Endodermal cell (in vitro differentiated cells): ENCODE measurements at regions not wholly inside any gene's neighbourhood (a gene's known extent, or its start where the extent isn't known, plus 50 kb on each side); places are given as distances from the start of the nearest gene placed in this dataset.

Experiments
- DNase-seq: peaks from one replicate; pipeline ENCODE4 v3.0.0-alpha.2; 2017
- H3K27ac ChIP-seq: 2 replicates; pipeline ENCODE4 v1.5.1; 2013; ENCODE audit warnings: mild to moderate bottlenecking, low read depth, low read length, moderate library complexity
- H3K27me3 ChIP-seq: 2 replicates; pipeline ENCODE4 v1.6.1; 2013; ENCODE audit warnings: mild to moderate bottlenecking, low read length, moderate library complexity; ENCODE audit not compliant: insufficient read depth, control insufficient read depth, poor library complexity, severe bottlenecking
- H3K36me3 ChIP-seq: 2 replicates; pipeline ENCODE4 v1.7.0; 2013; ENCODE audit warnings: mild to moderate bottlenecking, low read length, moderate library complexity; ENCODE audit not compliant: control insufficient read depth, insufficient read depth
- H3K4me1 ChIP-seq: one replicate; pipeline ENCODE4 v1.7.0; 2013; ENCODE audit warnings: low read length; ENCODE audit not compliant: control insufficient read depth, insufficient read depth
- H3K4me3 ChIP-seq: 2 replicates; pipeline ENCODE4 v1.5.1; 2013; ENCODE audit warnings: mild to moderate bottlenecking, low read length, moderate library complexity
- H3K9ac ChIP-seq: 2 replicates; pipeline ENCODE4 v1.6.1; 2013; ENCODE audit warnings: mild to moderate bottlenecking, low read length, moderate library complexity; ENCODE audit not compliant: poor library complexity, severe bottlenecking; ENCODE audit errors: extremely low read depth
- H3K9me3 ChIP-seq: 2 replicates; pipeline ENCODE4 v1.6.1; 2013; ENCODE audit warnings: mild to moderate bottlenecking, low read length, moderate library complexity; ENCODE audit not compliant: control insufficient read depth
- H3K27ac Mint-ChIP-seq: 2 replicates; pipeline ENCODE4 v1.8.0; 2020; ENCODE audit warnings: mixed read lengths
- H3K27me3 Mint-ChIP-seq: 2 replicates; pipeline ENCODE4 v1.8.0; 2021; ENCODE audit warnings: mild to moderate bottlenecking, mixed read lengths; ENCODE audit not compliant: insufficient read depth
- H3K36me3 Mint-ChIP-seq: 2 replicates; pipeline ENCODE4 v1.8.0; 2020; ENCODE audit warnings: low read depth, mixed read lengths
- H3K4me1 Mint-ChIP-seq: 2 replicates; pipeline ENCODE4 v1.8.0; 2020; ENCODE audit warnings: mixed read lengths
- H3K4me3 Mint-ChIP-seq: 2 replicates; pipeline ENCODE4 v1.8.0; 2020; ENCODE audit warnings: mild to moderate bottlenecking, moderate library complexity, mixed read lengths
- H3K9me3 Mint-ChIP-seq: 2 replicates; pipeline ENCODE4 v1.8.0; 2020; ENCODE audit warnings: mild to moderate bottlenecking, mixed read lengths
- WGBS, 2 experiments: methylation state at CpG; one replicate each; pipeline versions ENCODE4 v1.1.5 to v1.1.7; 2013; ENCODE audit warnings: missing lambda C conversion rate in 2 of 2, mixed read lengths in 1 of 2; ENCODE audit not compliant: insufficient coverage in 1 of 2, insufficient read length in 1 of 2; 5-methylcytosine and 5-hydroxymethylcytosine counted together
- TF ChIP-seq, protein P1 (sequence below): fragments of 200-600 bp; sonication (generic); conservative IDR thresholded peaks from 2 replicates; pipeline ENCODE4 v1.5.0; 2021; ENCODE audit warnings: antibody characterized with exemption, mild to moderate bottlenecking

DNA sequence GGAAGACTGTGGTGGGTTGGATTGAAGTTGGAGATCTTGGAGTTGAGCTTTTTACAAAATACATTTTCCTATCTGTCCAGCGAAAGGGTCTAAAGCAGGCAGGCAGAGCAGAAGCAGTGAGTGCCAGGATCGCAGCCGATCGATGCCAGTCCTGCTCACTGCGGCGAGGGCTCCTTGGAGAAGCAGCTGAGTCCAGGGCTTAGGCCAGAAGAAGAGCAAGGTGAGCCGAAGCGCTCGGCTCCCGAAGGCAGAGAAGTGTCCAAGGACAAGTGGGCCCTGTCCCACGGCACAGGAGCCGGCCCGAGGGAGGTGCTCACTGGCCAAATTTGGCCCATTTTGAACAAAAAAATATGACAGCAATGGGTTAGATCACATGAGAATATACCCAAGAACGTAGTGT, 637.8 kb downstream of the BRD1 start:
- Histone ChIP-seq H3K9me3 (no peaks in the 10 kb centered on the region), H3K36me3 (no peaks in the 10 kb centered on the region), H3K4me3 (no peak overlapping the region), H3K27ac (no peak overlapping the region), H3K4me1 (peaks cover 6% of the 10 kb centered on the region), H3K27me3 (no peaks in the 10 kb centered on the region), H3K9ac (no peak overlapping the region)
- Mint-ChIP-seq H3K36me3 (no peaks in the 10 kb centered on the region), H3K27ac (no peak overlapping the region), H3K4me3 (no peak overlapping the region), H3K4me1 (peaks cover 7% of the 10 kb centered on the region), H3K9me3 (peaks cover 12% of the 10 kb centered on the region), H3K27me3 (peaks cover 6% of the 10 kb centered on the region)
- DNase-seq = no peak
- WGBS, 2 experiments = 95 to 96% methylated on average over 10 to 14 of the region's 14 CpGs
- TF ChIP-seq, protein P1, sequence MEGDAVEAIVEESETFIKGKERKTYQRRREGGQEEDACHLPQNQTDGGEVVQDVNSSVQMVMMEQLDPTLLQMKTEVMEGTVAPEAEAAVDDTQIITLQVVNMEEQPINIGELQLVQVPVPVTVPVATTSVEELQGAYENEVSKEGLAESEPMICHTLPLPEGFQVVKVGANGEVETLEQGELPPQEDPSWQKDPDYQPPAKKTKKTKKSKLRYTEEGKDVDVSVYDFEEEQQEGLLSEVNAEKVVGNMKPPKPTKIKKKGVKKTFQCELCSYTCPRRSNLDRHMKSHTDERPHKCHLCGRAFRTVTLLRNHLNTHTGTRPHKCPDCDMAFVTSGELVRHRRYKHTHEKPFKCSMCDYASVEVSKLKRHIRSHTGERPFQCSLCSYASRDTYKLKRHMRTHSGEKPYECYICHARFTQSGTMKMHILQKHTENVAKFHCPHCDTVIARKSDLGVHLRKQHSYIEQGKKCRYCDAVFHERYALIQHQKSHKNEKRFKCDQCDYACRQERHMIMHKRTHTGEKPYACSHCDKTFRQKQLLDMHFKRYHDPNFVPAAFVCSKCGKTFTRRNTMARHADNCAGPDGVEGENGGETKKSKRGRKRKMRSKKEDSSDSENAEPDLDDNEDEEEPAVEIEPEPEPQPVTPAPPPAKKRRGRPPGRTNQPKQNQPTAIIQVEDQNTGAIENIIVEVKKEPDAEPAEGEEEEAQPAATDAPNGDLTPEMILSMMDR = no peak

DNA sequence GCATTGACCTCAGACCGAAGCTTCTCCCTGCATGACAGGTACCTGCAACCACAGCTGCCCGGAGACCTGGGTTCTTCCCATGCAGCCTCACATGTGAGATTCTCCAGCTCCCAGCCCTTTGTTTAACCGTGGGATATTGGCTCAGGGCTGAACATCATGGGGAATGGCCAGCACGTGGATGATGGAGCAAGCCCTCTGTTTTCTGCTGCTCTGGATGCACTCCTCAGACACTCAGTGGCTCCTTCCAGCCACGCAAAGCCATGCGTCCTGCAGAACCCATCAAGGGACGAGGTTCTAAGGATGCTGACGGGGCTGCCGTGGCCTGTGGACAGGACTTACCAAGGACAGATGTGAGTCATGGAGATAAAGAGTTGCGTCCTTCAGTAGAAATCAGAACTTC, 639.1 kb downstream of the BRD1 start:
- Mint-ChIP-seq H3K9me3 (peaks cover 12% of the 10 kb centered on the region), H3K27me3 (peaks cover 6% of the 10 kb centered on the region), H3K4me1 (peaks cover 15% of the 10 kb centered on the region), H3K27ac (no peak overlapping the region), H3K4me3 (no peak overlapping the region), H3K36me3 (no peaks in the 10 kb centered on the region)
- no peaks in the 10 kb centered on the region for H3K27me3 ChIP-seq
- H3K36me3 ChIP-seq = no peaks in the 10 kb centered on the region
- WGBS, 2 experiments = 92 to 96% methylated on average over 10 of the region's 10 CpGs
- H3K4me3 ChIP-seq = no peak overlapping the region
- TF ChIP-seq, protein P1 = no peak
- peaks cover 6% of the 10 kb centered on the region for H3K4me1 ChIP-seq
- H3K27ac ChIP-seq = no peak overlapping the region
- no peak for DNase-seq
- H3K9ac ChIP-seq = no peak overlapping the region
- H3K9me3 ChIP-seq = no peaks in the 10 kb centered on the region

DNA sequence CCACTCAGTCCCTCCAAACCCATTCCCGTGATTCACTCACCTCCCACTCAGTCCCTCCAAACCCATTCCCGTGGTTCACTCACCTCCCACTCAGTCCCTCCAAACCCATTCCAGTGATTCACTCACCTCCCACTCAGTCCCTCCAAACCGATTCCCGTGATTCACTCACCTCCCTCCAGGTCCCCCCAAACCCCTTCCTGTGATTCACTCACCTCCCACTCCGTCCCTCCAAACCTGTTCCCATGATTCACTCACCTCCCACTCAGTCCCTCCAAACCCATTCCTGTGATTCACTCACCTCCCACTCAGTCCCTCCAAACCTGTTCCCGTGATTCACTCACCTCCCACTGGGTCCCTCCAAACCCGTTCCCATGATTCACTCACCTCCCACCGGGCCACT, 639.6 kb downstream of the BRD1 start:
- Mint-ChIP-seq H3K4me3 (no peak overlapping the region), H3K9me3 (peaks cover 12% of the 10 kb centered on the region), H3K27ac (no peak overlapping the region), H3K27me3 (peaks cover 6% of the 10 kb centered on the region), H3K36me3 (no peaks in the 10 kb centered on the region), H3K4me1 (peaks cover 18% of the 10 kb centered on the region)
- H3K9ac ChIP-seq = no peak overlapping the region
- no peaks in the 10 kb centered on the region for H3K9me3 ChIP-seq
- H3K4me3 ChIP-seq = no peak overlapping the region
- 80 to 87% methylated on average over 2 to 8 of the region's 8 CpGs for WGBS, 2 experiments
- H3K4me1 ChIP-seq = peaks cover 9% of the 10 kb centered on the region
- no peak for DNase-seq
- H3K27ac ChIP-seq = no peak overlapping the region
- H3K36me3 ChIP-seq = no peaks in the 10 kb centered on the region
- no peaks in the 10 kb centered on the region for H3K27me3 ChIP-seq
- TF ChIP-seq, protein P1 = no peak
